ENCODE measurements at regions not wholly inside any gene's neighbourhood (a gene's known extent, or its start where the extent isn't known, plus 50 kb on each side); places are given as distances from the start of the nearest gene placed in this dataset.

DNA sequence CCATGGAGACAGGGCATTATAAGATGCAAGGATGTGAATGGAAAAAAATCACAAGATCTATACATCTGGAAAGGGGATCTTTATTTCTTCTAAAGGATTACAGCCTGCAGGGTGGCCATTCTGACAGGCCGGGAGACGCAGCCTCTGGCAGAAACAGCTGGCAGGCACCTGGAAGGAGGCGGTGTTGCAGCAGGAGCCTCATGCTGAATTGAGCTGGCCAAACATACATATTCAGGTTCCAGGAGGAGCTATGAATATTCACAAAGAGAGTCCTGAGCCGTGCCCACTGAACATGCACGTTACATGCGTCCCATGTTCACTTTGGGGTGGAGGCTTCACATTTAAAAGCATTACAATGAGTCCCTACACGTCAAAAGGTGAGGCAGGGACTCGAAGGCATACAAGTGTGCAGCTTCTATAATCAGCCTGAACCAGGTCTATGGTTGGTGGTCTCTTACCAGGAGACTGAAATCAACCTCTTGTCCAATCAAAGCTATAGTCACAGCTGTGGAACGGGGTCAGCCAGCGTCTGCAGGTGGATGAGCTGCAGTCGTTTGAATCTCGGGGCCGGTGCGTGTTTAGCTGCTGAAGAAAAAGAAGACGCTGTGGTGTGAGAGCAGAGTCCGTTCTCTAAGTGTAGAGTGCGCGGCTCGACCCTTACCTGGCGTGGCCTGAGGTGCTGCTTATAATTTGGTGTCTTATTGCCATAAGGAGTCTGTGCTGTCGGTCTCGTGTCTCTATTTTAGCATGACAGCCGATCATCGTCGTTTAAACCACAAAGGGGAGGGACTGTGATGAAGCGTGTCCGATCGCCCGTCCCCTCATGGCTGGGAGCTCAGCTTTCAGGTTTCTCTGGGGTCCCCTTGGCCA, 183.0 kb downstream of the ETS2 start:
- in situ Hi-C loops (cut with MboI; ENCODE audit: low sequenced_read_pairs): no loop called here

DNA sequence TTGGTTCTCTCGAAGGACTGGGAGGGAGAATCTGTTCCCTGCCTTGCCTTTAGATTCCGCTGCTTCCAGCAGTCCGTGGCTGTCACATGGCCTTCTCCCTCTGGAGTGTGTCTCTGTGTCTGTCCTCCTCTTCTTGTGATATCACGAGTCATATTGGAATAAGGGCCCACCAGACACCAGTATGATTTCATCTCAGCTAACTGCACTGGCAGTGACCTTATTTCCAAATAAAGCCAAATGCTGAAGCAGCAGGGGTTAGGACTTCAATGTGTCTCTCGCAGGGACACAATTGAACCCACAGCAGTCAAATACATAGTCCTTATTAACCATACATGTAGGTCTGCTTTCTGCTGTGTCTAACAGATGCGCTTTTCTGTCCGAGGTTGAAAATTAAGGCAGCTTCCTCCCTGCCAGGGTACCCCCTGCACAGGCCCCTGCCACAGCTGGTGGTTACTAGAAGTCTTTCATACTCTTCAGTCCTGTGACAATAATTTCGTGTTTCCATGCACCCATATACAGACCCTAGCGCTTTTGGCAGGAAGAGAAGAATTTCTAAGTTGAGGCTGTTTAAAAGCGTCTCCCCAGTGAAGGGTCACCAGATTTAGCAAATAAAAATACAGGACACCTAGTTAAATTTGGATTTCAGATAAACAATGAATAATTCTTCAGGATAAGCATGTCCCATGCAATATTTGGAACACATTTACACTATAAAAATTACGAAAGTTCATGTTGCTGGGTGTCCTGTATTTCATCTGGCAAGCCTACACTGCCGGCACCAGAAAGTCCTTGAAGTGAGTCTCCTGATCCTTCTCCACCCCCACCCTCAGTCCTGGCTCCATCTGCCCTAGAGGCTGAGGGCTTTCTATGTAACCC, 182.1 kb downstream of the ETS2 start:
- in situ Hi-C loops (cut with MboI; ENCODE audit: low sequenced_read_pairs): no loop called here

DNA sequence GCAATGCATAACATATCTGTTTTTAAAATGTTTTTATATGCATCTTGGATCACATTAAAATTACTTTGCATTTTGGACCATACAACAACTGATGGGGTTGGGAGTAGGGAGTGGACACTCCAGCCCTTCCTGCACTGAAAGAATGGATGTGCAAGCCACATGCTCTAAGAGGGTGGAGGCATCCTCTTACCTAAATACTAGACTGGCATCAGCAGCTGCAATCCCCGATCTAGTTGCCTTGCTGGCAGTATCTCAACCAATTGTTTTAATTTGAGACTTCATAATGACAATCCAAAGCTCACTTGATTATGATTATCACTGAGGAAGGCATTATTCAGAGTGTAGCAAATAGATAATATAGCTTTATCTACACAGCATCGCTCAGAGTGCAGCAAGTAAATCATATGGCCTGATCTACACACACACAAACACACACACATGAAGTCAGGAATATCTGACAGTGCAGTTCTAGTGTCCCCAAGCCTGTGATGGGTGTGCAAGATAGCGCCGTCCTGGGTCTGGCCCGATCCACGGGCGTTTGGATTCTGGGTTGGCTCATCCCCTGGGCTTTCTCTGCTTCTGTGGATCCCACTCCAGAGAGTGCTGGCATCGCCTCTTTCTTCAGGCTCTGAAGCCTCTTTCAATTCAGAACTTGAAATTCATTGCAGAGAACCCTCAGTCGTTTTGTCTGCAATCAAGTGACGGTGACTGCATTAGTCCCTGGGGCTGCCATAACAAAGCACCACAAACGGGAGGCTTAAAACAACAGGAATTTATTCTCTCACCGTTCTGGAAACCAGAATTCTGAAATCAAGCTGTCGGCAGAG, 181.3 kb downstream of the ETS2 start:
- in situ Hi-C loops (cut with MboI; ENCODE audit: low sequenced_read_pairs): no loop called here

DNA sequence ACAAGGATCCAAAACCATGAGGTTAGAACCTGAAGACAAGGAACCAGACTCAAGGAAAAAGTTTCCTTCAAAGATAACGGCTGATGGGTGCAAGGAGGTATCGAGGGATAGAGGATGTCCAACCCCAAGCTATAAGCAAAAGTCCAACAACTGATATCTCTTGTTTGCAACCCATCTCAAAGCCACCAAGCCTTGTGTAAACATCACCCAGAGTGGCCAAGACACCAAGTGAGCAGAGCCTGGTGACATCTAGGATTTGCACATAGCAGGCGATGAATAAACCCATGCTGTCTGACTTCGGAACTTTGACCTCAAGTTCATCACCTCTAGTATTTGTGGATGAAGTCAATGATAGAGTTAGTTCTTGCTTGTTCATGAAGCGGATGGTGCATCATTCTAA, 180.7 kb downstream of the ETS2 start:
- in situ Hi-C loops (cut with MboI; ENCODE audit: low sequenced_read_pairs): no loop called here

DNA sequence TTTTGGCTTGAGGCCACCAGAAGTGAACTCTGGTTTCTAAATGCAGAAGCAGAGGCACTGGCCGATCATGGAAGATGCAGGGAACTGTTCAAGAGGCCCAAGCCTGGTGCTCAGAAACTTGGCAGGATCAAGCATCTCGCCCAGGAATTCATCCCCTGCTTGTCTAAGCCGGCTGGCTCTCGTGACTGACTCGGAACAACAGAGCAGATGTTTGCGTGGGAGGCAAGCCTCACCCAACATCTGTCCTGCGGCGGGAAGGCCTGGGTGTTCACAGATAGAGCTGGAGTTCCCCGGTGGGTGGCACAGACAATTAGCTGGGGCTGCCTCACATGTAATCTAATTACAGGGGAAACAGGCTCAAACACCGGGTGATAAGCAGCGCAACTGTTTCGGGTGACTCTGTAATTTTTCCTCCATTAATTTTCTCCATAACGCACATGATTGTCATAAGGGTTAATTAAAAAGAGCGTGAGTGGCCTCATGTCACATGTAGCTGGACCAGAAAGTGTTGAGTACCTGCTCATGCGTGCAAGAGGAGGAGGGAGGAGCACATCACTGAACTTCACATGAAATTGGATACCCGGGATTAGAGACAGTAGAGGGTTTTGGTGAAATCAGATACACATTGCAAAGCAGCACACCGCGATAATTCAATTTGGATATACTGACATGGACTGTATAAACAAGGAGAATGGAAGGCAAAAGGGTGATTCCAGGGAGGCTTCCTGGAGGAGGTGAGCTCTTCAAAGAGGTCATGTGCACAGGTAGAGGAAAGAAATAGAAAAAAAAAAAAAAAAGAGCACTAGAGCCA, 180.0 kb downstream of the ETS2 start:
- in situ Hi-C loops (cut with MboI; ENCODE audit: low sequenced_read_pairs): no loop called here

DNA sequence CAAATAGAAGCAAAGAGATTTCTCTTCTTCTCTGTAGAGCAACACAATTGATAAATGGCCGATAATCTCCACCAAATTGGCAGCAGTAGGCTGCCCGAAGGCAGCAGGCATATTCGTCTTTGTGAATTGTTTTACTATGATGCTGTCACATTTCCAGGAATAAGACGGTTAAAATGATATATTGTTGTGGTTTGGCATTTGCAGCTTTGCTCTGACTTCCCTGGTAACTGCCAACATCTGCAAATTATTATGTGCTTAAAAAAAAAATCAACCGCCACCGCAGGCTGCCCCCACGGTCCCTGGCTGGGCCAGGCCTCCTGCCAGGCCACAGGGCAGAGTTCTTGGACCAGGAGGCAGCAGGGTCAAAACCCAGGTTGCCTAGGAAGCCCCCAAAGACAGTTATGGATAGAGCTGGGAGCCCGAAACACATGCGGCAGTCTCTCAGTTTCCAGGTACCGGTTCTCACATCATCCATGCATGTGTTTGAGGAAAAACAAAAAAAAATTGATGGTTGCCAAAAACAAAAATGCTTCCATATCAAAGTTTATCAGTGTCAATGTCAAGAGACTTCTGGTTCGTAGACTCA, 179.3 kb downstream of the ETS2 start:
- in situ Hi-C loops (cut with MboI; ENCODE audit: low sequenced_read_pairs): no loop called here

DNA sequence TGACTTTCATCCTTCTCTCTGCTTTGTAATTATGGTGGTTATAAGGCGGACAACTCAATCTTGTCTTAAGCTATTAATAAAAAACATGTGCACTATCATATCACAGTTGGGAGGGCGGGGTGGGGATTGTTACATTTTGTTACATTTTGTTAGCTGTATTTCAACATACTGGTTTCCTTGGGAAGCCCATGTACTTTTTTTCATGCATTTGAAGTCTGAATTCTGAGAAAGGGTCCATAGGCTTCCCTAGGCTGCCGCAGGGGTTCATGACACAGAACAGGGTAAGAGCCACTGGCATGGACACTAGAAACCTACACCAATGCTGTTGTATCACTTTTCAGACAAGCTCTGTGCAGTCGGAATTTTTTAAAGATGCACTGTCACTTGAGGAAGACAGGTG, 178.8 kb downstream of the ETS2 start:
- in situ Hi-C loops (cut with MboI; ENCODE audit: low sequenced_read_pairs): no loop called here

DNA sequence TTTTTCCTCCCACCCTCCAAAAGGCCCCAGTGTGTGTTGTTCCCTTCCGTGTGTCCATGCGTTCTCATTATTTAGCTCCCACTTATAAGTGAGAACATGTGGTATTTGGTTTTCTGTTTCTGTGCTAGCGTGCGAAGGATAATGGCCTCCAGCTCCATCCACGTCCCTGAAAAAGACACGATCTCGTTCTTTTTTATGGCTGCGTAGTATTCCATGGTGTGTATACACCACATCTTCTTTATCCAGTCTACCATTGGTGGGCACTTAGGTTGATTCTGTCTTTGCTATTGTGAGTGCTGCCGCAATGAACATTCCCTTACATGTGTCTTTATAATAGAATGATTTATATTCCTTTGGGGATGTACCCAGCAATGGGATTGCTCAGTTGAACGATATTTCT, 177.8 kb downstream of the ETS2 start:
- in situ Hi-C loops (cut with MboI; ENCODE audit: low sequenced_read_pairs): no loop called here

DNA sequence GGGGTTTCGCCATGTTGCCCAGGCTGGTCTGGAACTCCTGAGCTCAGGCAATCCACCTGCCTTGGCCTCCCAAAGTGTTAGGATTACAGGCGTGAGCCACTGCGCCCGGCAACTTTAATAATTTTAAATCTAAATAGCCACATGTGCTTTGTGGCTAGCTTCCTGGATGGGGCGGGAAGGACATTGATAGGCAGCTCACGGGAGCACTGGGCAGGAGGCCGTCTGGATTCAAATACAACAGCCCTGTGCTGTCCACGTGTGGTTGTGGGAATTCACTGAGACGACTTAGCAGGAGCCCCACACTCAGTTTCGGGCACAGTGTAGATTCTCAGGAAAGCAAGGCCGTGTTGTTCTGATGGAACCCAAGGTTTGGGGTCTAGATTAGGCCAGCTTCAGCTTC, 177.1 kb downstream of the ETS2 start:
- in situ Hi-C loops (cut with MboI; ENCODE audit: low sequenced_read_pairs): no loop called here

DNA sequence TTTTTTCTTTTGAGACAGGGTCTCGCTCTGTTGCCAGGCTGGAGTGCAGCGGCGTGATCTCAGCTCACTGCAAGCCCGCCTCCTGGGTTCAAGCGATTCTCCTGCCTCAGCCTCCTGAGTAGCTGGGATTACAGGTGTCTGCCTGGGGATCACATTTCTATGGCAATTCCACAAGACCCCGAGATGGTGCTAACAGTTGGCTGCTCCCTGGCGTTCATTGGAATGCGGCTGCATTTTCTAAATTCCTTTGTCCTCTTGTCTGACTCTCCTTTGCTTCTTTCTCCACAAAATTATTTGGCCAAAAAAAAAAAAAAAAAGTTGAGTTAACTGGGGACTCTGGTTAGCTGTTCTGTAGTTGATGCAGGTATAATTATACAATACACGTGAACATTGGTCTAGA, 176.4 kb downstream of the ETS2 start:
- in situ Hi-C loops (cut with MboI; ENCODE audit: low sequenced_read_pairs): no loop called here

DNA sequence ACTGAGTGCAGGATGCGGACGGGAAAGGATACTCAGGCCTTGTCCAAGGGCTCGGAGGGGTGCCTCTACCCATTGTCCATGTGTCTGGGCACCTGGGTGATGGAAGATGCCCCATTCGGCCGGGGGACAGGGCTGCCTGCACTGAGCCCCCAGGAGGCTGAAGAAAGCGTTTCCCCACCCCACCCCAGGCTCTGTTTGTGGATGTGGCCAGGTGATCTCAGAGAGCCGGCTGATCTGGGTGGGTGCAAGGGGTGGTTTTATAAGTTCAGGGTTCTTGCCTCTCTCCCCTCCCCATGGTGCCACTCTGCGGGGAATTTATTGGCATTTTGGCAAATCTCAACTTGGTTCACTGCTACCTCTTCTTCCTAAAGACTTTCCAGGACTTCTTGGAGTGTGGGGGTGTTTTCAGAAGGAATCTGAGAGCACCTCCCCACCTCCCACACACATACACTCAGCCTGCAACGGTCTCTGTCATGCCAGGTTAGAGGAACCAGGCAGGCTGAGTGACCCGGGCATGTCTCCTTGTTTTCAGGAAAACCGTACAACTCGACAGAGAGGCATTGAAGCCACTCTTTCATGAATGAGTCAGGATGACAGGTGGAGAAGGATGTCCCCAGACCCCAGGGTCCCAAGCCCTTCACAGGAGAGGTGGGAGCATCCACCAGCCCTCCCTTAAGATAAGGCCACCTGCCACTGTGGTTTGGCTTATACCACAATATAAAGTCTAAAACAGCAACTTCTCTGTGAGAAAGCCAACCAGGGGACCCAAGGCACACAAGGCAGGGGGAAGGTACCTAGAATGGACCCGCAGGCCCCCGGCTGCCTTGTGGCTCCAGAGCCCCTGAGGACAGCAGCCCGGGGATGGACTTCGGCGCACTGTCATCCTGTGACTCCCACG, 174.9 kb downstream of the ETS2 start:
- in situ Hi-C loops (cut with MboI; ENCODE audit: low sequenced_read_pairs): no loop called here

DNA sequence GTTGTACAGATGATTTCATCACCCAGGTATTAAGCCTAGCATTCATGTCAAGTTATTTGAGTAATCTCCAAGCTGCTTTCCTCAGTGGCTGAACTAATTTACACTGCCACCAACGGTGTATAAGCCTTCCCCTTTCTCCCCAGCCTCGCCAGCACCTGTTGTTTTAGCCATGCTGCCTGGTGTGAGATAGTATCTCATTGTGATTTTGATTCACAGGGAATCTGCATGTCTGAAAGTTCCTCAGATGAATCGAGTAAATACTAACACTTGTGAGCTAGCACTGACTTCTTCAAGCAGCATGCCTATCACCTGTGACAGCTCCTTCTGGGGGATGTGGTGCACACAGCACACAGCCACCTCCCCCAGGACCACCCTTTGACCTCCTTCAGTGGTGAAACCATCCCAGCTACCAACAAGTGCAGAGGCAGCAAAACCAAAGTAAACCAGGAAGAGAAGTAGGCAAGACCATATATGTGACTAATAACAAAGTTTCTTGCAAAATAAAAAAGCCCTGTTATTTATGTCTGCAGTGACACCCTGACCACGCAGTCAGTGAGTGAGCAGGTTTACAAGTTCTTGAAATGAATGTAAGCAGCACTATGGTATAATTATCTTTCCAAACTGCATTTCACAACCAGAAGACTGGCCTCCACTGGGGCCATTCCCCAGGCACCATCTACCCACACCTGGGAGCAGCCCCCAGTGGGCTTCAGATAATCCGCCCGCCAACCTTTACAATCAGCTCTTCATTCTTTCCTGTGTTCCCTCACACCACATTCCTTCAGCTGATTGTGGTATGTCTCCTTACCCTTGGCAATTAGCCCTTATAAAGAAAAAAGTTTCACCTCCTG, 173.8 kb downstream of the ETS2 start:
- in situ Hi-C loops (cut with MboI; ENCODE audit: low sequenced_read_pairs): no loop called here

DNA sequence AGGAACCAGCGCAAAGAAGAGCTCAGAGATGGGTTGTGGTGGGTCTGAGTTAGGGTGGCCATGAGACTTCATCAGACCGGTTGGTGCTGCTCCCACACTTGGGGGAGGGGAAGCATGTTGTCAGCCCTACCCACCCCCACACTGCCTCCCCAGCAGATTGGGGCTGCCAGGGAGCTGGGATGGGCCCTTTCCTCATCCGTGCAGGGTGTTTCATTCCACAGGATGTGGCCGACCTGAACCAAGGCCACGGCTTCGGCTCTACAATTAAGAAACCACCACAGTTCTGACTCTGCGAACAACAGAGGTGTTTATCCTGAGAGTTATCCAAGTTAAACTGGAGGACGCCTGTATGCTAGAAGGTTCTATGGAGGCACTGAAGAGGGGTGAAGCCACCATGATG, 171.2 kb downstream of the ETS2 start:
- in situ Hi-C loops (cut with MboI; ENCODE audit: low sequenced_read_pairs): no loop called here

DNA sequence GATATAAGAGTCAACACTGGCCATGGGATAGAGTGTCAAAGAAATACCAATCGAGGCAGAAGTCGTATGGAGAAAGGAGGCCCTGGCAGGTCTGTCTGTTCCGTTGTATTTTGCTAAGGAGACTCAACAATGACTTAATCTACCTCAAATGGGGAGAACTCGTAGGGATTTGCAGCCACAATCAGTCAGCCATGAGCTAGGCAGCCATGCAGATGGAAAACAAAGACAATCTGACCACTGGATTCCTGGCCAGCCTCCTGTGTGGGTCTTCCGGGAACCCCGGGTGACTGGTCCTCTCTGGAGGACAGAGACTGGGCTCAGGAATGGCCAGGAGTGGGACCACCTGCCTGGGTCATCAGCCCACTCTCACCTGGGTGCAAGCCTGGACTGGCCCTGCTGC, 167.8 kb downstream of the ETS2 start:
- in situ Hi-C loops (cut with MboI; ENCODE audit: low sequenced_read_pairs): no loop called here

DNA sequence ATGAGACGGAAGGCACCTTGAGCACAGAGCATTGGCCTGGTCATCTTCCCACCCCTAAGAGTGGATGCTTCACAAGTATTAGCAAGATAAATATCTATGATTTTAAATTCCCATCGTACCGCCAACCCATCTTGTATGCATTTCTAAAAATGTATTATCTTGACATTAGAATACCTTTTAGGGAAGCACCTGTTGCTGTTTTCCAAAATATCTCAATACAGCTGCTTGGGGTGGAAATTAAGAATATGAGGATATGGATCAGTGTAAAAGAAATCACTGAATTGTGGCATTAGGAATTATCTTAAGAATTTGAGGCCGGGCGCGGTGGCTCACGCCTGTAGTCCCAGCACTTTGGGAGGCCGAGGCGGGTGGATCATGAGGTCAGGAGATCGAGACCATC, 166.3 kb downstream of the ETS2 start:
- in situ Hi-C loops (cut with MboI; ENCODE audit: low sequenced_read_pairs): no loop called here

DNA sequence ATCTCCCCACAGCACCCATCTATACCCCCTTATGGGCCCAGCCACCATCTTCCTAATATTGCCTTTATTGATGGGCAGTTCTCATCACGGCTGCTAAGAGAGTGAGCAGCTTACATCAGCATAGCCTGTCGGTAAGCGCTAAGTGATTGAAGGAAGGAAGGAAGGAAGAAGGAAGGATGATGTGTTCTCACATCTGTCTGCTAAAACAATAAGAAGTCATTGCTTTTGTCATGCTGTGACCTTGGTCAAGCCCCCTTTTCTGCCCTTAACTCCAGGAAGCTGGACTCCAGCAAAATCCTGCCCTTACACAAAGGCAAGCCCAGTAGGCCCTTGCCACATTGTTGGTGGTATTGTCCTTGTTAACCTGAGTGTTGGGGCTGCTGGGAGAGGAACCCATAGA, 165.0 kb downstream of the ETS2 start:
- in situ Hi-C loops (cut with MboI; ENCODE audit: low sequenced_read_pairs): no loop called here

DNA sequence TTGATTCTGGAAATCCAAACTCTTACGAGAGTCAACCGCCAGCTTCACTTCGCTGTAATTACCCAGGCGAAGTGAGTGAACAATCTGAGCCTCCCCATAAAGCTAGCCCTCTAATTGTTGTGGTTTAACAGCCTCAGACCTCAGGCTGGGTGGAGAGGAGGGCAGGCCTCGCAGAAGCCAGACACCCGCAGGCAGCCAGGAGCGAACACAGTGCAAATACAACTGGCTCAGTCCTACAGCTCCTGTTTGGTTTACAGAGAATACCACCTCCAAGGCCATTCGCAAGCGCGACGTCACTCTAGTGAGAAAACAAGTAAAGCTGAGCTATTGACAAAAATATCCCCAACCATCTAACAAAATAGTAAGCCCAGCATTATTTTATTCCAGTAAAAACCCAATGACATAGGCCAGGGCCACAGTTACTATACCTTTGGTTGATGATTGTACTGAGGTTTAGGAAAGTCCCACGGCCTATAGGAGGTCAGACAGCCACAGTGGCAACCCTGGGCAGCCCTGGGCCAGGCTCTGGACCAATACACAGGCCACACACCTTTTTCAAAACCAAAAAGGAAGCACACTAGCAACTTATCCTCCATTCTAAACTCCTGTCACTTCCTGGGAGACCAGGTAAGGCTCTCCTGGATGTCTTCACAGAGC, 163.3 kb downstream of the ETS2 start:
- in situ Hi-C loops (cut with MboI; ENCODE audit: low sequenced_read_pairs): no loop called here
